ENCODE measurements at regions not wholly inside any gene's neighbourhood (a gene's known extent, or its start where the extent isn't known, plus 50 kb on each side); places are given as distances from the start of the nearest gene placed in this dataset.

DNA sequence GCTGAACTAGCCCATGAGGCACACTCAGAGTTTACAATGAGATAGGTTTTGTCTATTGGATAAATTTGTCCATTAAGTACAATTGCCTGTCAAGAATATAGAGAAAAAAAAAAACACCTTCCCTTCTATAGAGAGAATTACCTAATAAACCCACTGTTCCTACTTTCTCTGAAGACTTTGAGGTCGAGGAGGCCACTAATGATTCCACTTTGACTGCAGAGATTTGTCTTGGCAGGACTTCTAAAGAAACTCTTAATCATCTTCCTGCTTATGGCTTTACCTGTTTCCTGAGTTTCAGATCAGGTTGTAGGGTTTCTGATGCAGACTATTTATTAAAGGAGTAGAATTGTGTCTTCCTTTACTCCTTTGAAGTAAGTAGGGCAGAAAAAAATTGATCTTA is 342.4 kb upstream of the KCNMB2 start:
- TF ChIP-seq, protein P1, sequence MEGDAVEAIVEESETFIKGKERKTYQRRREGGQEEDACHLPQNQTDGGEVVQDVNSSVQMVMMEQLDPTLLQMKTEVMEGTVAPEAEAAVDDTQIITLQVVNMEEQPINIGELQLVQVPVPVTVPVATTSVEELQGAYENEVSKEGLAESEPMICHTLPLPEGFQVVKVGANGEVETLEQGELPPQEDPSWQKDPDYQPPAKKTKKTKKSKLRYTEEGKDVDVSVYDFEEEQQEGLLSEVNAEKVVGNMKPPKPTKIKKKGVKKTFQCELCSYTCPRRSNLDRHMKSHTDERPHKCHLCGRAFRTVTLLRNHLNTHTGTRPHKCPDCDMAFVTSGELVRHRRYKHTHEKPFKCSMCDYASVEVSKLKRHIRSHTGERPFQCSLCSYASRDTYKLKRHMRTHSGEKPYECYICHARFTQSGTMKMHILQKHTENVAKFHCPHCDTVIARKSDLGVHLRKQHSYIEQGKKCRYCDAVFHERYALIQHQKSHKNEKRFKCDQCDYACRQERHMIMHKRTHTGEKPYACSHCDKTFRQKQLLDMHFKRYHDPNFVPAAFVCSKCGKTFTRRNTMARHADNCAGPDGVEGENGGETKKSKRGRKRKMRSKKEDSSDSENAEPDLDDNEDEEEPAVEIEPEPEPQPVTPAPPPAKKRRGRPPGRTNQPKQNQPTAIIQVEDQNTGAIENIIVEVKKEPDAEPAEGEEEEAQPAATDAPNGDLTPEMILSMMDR (IDR thresholded peaks at IDR 0.05), result no peak
- TF ChIP-seq POLR2A (IDR thresholded peaks at IDR 0.05) (no peak), POLR2AphosphoS5 (IDR thresholded peaks at IDR 0.05) (no peak)

Measured in breast epithelium (tissue), 3 donors.